ENCODE measurements at regions not wholly inside any gene's neighbourhood (a gene's known extent, or its start where the extent isn't known, plus 50 kb on each side); places are given as distances from the start of the nearest gene placed in this dataset.
A peak's percentile ranks its signal among the peaks of the same experiment; 100 is the strongest.

- ATAC-seq (no peak), DNase-seq (no peak)
- no peaks in the 10 kb centered on the region for H3K9me3 ChIP-seq
- no peaks in the 10 kb centered on the region for H3K4me1 ChIP-seq (ENCODE audit: low read depth)
- intact Hi-C loops (cut with DNase I, micrococcal nuclease) = no loop called here
- no peak overlapping the region for H3K4me3 ChIP-seq
- no peak for TF ChIP-seq CTCF (IDR thresholded peaks at IDR 0.05)
- no peaks in the 10 kb centered on the region for H3K36me3 ChIP-seq (ENCODE audit: low read depth)
These were observed 436.9 kb downstream of the ZNF516 start for GRCh38 chr18:76058146-76058545.

GRCh38 chr18:76057386-76057785, 437.7 kb downstream of the ZNF516 start:
- DNase-seq = no peak
- no peaks in the 10 kb centered on the region for H3K4me1 ChIP-seq (ENCODE audit: low read depth)
- no peaks in the 10 kb centered on the region for H3K9me3 ChIP-seq
- no peak for ATAC-seq
- no peaks in the 10 kb centered on the region for H3K36me3 ChIP-seq (ENCODE audit: low read depth)
- no peak overlapping the region for H3K4me3 ChIP-seq
- intact Hi-C loops (cut with DNase I, micrococcal nuclease) = no loop called here
- no peak for TF ChIP-seq CTCF (IDR thresholded peaks at IDR 0.05)

- H3K4me1 ChIP-seq (ENCODE audit: low read depth) = no peaks in the 10 kb centered on the region
- no peaks in the 10 kb centered on the region for H3K9me3 ChIP-seq
- H3K4me3 ChIP-seq = no peak overlapping the region
- no peak for TF ChIP-seq CTCF (IDR thresholded peaks at IDR 0.05)
- peak in 1 of 3 donors; percentile 19 for DNase-seq
- intact Hi-C loops (cut with DNase I, micrococcal nuclease) = no loop called here
- ATAC-seq = no peak
- no peaks in the 10 kb centered on the region for H3K36me3 ChIP-seq (ENCODE audit: low read depth)
These were observed 438.5 kb downstream of the ZNF516 start for GRCh38 chr18:76056471-76057110.

GRCh38 chr18:76055578-76055977, 439.5 kb downstream of the ZNF516 start:
- intact Hi-C loops (cut with DNase I, micrococcal nuclease) = no loop called here
- no peak for DNase-seq
- Histone ChIP-seq H3K9me3 (no peaks in the 10 kb centered on the region), H3K4me3 (no peak overlapping the region), H3K36me3 (ENCODE audit: low read depth) (no peaks in the 10 kb centered on the region), H3K4me1 (ENCODE audit: low read depth) (no peaks in the 10 kb centered on the region)
- TF ChIP-seq CTCF (IDR thresholded peaks at IDR 0.05) = no peak
- ATAC-seq = no peak

GRCh38 chr18:76055025-76055424, 440.0 kb downstream of the ZNF516 start:
- Histone ChIP-seq H3K4me3 (no peak overlapping the region), H3K4me1 (ENCODE audit: low read depth) (no peaks in the 10 kb centered on the region), H3K9me3 (no peaks in the 10 kb centered on the region), H3K36me3 (ENCODE audit: low read depth) (no peaks in the 10 kb centered on the region)
- no peak for TF ChIP-seq CTCF (IDR thresholded peaks at IDR 0.05)
- ATAC-seq = no peak
- intact Hi-C loops (cut with DNase I, micrococcal nuclease) = no loop called here
- no peak for DNase-seq

- TF ChIP-seq CTCF (IDR thresholded peaks at IDR 0.05) = no peak
- Histone ChIP-seq H3K4me1 (ENCODE audit: low read depth) (no peaks in the 10 kb centered on the region), H3K4me3 (no peak overlapping the region), H3K36me3 (ENCODE audit: low read depth) (no peaks in the 10 kb centered on the region), H3K9me3 (no peaks in the 10 kb centered on the region)
- intact Hi-C loops (cut with DNase I, micrococcal nuclease) = no loop called here
- ATAC-seq = no peak
- no peak for DNase-seq
These were observed 440.9 kb downstream of the ZNF516 start for GRCh38 chr18:76054156-76054555.
